ENCODE measurements at regions not wholly inside any gene's neighbourhood (a gene's known extent, or its start where the extent isn't known, plus 50 kb on each side); places are given as distances from the start of the nearest gene placed in this dataset.

DNA sequence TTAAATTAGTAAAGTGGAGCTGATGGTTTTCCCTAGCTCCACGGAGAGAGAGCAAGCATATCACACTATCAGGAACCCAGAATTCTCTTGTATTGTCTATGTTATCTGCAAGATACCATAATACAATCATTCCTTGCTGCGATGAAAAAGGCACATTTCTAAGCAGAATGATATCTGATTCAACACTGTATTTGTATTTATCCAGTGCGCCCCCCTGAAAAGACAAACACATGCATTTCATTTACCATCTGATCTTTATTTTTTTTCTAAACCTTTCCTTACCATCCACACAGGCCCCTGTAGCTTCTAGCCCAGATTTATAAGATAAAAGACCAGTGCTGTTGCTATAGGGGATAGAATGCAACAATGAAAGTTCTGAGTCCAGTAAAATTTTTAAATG, 420.6 kb downstream of the TDRD15 start:
- H3K4me1 ChIP-seq (replicated peaks): no peaks in the 10 kb centered on the region
- H3K9me3 ChIP-seq (replicated peaks): no peaks in the 10 kb centered on the region
- H3K27me3 ChIP-seq (replicated peaks): no peaks in the 10 kb centered on the region
- DNase-seq (ENCODE audit: low read depth in 1 of 2, low spot score in 2 of 2): no peak
- no peak overlapping the region for H3K4me3 ChIP-seq
- no peak overlapping the region for H3K27ac ChIP-seq
- H3K36me3 ChIP-seq: no peaks in the 10 kb centered on the region

DNA sequence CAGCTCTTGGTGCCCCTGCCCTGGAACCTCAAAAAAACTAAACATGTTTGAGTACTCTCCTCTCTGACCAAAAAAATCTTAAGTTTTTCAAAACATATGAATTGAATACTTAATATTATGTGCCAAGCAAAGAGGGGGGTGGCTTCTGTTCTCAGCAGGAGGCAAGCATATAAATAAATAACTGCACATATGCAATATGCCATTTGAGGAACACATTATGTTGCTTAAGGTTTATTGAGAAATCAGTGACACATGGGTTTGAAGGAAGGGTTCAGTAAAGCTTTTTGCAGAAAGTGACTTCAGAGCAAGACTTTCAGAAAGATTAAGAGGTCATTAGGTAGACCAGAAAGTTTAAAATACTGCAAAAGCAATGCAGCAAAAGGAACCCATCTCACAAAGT, 429.2 kb downstream of the TDRD15 start:
- no peaks in the 10 kb centered on the region for H3K27me3 ChIP-seq (replicated peaks)
- peaks cover 5% of the 10 kb centered on the region; the same call in 1 of the 2 replicates for H3K9me3 ChIP-seq (replicated peaks)
- no peaks in the 10 kb centered on the region for H3K36me3 ChIP-seq
- H3K4me1 ChIP-seq (replicated peaks): no peaks in the 10 kb centered on the region
- H3K27ac ChIP-seq: no peak overlapping the region
- no peak overlapping the region for H3K4me3 ChIP-seq
- no peak for DNase-seq (ENCODE audit: low read depth in 1 of 2, low spot score in 2 of 2)

DNA sequence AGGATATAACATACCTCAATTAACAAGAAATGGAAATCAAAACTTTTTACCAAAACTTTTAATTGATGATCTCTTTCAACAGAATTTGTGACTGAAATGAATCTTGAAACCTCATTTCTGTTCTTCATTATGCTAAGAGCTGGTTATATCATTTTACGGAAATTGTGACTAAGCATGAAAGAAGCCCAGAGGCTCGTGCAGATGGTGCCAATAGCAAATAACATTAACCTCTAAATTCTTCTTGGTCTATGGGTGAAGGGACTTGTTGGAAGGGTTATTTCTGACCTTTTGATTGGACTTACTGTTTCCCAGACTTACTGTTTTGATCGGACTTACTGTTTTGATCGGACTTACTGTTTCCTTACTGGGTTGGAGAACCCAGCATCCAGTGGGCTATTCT, 435.6 kb downstream of the TDRD15 start:
- Histone ChIP-seq H3K27me3 (replicated peaks) (no peaks in the 10 kb centered on the region), H3K9me3 (replicated peaks) (no peaks in the 10 kb centered on the region), H3K4me3 (no peak overlapping the region), H3K4me1 (replicated peaks) (no peaks in the 10 kb centered on the region), H3K36me3 (no peaks in the 10 kb centered on the region), H3K27ac (no peak overlapping the region)
- DNase-seq (ENCODE audit: low read depth in 1 of 2, low spot score in 2 of 2): no peak

DNA sequence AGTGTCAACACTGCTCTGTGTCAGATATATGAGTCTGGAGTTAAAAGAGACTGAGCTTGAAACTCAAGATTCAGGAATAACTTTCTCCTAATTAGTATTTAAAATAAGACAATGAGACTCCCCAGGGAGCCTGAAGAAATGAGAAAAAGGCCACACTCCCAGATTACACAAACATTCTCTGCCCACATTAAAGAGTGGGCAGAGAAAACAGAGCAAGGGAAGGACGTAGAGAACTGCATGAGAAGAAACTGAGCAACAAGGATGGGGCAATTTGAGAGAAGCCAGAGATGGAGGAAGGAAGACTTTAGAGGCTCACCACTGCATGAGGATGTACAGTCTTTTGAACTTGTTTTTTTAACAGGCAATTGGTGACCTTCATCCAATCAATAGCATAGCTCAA, 438.2 kb downstream of the TDRD15 start:
- Histone ChIP-seq H3K36me3 (no peaks in the 10 kb centered on the region), H3K27me3 (replicated peaks) (no peaks in the 10 kb centered on the region), H3K27ac (no peak overlapping the region), H3K9me3 (replicated peaks) (no peaks in the 10 kb centered on the region), H3K4me3 (no peak overlapping the region), H3K4me1 (replicated peaks) (no peaks in the 10 kb centered on the region)
- DNase-seq (ENCODE audit: low read depth in 1 of 2, low spot score in 2 of 2): no peak

DNA sequence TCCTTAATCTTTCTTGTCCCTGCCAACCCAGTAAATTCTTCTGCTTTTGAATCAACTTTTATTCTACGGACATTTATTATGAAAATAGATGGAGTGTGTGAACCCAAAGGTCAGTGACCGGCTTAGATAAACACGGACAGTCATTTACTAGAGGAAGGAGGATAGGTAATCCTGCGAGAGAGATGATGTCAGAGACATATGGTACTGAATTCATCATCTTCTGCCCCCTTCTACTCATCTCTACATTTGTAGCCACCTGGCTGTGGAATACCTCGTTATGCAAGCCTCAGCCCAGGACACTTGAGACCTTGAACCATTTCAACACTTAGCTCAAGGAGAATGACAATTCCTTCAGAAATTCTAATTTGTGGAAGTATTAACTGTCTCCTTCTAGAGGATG, 443.6 kb downstream of the TDRD15 start:
- H3K27me3 ChIP-seq (replicated peaks): no peaks in the 10 kb centered on the region
- DNase-seq (ENCODE audit: low read depth in 1 of 2, low spot score in 2 of 2): no peak
- H3K36me3 ChIP-seq: no peaks in the 10 kb centered on the region
- no peaks in the 10 kb centered on the region for H3K9me3 ChIP-seq (replicated peaks)
- H3K4me3 ChIP-seq: no peak overlapping the region
- no peak overlapping the region for H3K27ac ChIP-seq
- no peaks in the 10 kb centered on the region for H3K4me1 ChIP-seq (replicated peaks)

DNA sequence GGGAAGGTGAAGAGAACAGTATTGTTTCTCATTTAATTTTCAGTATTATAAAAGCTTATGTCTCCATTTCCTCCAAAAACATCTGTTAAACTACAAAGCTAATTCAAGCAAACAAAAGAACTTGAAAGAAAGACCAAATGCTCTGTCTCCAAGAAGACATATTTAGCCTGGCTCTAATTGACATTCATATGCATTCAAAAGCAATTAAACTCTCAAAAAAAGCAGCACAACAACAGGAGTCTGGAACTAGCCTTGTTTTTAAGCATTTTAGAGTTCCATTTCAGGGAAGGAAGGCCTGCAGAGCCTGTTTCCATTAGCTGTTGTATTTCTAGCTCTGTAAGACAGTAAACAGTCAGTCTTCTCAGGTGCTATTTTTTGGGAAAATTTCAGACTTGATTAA, 447.9 kb downstream of the TDRD15 start:
- no peaks in the 10 kb centered on the region for H3K36me3 ChIP-seq
- no peaks in the 10 kb centered on the region for H3K9me3 ChIP-seq (replicated peaks)
- H3K4me1 ChIP-seq (replicated peaks): no peaks in the 10 kb centered on the region
- no peak overlapping the region for H3K27ac ChIP-seq
- no peak for DNase-seq (ENCODE audit: low read depth in 1 of 2, low spot score in 2 of 2)
- no peak overlapping the region for H3K4me3 ChIP-seq
- H3K27me3 ChIP-seq (replicated peaks): no peaks in the 10 kb centered on the region

DNA sequence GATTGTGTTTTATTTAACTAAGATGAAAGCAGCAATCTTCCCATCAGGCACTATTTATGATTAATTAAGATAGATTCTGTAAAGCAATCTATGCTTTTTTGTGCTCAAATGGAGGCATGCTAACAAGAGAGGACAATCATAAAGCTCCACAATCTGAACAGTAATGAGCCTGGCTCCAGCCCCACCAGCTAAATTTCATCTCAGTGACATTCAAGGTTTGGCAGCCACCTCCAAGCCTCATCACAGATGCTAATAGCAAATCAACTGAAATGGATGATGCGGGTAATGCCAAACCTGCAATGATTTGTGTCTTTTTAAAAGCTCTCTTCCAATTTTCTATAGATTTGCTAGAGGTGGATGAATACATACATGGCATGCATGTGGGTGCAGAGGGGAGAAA, 456.6 kb downstream of the TDRD15 start:
- H3K4me1 ChIP-seq (replicated peaks): no peaks in the 10 kb centered on the region
- no peaks in the 10 kb centered on the region for H3K27me3 ChIP-seq (replicated peaks)
- H3K27ac ChIP-seq: no peak overlapping the region
- no peak for DNase-seq (ENCODE audit: low read depth in 1 of 2, low spot score in 2 of 2)
- no peaks in the 10 kb centered on the region for H3K9me3 ChIP-seq (replicated peaks)
- no peak overlapping the region for H3K4me3 ChIP-seq
- no peaks in the 10 kb centered on the region for H3K36me3 ChIP-seq

DNA sequence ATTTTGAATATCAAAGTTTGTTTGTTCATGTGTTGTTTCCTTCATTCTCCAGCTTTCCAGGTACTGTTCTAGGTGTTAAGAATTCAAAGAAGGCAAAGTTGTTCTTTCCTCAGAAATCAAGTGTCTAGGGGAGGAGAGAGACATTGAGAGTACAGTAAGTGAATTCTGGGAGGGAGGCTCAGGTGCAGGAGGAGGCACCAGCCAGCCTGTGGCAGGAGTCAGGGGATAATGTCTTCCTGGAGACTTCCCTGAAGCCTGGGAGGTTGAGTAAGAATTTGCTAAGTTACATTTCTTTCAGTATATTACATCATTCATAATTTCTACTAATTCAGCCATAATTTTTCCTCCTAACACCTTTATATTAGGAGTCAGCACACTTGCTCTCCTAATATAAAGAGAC, 462.1 kb downstream of the TDRD15 start:
- Histone ChIP-seq H3K4me3 (no peak overlapping the region), H3K36me3 (no peaks in the 10 kb centered on the region), H3K27ac (no peak overlapping the region), H3K9me3 (replicated peaks) (no peaks in the 10 kb centered on the region), H3K27me3 (replicated peaks) (no peaks in the 10 kb centered on the region), H3K4me1 (replicated peaks) (no peaks in the 10 kb centered on the region)
- DNase-seq (ENCODE audit: low read depth in 1 of 2, low spot score in 2 of 2): no peak

DNA sequence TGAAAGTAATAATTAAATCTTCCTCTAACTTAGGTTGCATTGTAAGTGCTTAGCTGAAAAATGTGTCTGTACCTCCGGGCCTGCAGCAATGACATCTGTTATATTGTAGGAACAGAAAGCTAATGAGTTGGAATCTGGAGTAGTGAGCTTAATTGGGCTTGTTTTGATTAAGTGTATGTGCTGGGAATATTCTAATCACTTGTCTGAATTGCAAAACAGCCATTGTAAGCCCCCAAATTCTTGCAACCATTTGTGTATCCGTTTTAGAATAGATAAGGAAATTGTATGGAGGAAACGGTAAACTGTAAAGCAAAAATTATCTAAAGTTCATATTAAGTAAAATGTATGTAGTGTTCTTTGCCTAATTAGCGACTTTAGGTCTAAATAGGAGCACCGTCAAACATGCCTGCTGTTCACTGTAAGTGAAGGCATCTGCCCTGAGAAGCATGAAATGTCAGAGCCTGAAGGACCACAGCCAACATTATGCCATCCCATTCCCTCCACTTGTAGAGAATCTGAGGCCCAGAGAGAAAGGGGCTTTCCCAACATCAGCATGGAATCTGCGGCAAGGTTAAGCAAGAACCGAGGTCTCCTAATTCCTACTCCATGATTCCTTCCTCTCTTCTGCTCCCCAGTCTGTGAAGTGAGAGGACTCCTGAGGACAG, 466.4 kb downstream of the TDRD15 start:
- Histone ChIP-seq H3K27me3 (replicated peaks) (no peaks in the 10 kb centered on the region), H3K27ac (no peak overlapping the region), H3K9me3 (replicated peaks) (no peaks in the 10 kb centered on the region), H3K4me3 (no peak overlapping the region), H3K36me3 (no peaks in the 10 kb centered on the region), H3K4me1 (replicated peaks) (no peaks in the 10 kb centered on the region)
- DNase-seq (ENCODE audit: low read depth in 1 of 2, low spot score in 2 of 2): no peak

DNA sequence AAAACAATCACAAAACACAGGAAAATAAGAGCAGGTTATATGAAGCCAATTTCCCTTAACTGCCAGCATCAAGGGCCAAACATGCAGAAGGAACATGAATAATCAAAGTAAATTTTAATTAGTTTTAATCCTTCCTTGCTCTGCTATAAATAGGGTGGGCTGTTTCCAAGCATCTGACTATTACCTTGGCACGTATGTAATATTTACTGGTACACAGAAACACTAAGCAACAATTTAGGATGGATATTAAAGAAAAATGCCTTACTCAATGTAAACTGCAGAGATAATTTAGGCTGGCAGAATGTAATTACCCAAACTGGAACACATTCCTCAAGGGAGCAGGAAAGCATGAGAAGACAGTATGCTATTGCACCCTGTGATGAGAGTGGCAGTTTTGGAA, 468.2 kb downstream of the TDRD15 start:
- H3K4me1 ChIP-seq (replicated peaks): no peaks in the 10 kb centered on the region
- no peak for DNase-seq (ENCODE audit: low read depth in 1 of 2, low spot score in 2 of 2)
- H3K27me3 ChIP-seq (replicated peaks): no peaks in the 10 kb centered on the region
- no peaks in the 10 kb centered on the region for H3K36me3 ChIP-seq
- H3K9me3 ChIP-seq (replicated peaks): no peaks in the 10 kb centered on the region
- H3K27ac ChIP-seq: no peak overlapping the region
- no peak overlapping the region for H3K4me3 ChIP-seq

DNA sequence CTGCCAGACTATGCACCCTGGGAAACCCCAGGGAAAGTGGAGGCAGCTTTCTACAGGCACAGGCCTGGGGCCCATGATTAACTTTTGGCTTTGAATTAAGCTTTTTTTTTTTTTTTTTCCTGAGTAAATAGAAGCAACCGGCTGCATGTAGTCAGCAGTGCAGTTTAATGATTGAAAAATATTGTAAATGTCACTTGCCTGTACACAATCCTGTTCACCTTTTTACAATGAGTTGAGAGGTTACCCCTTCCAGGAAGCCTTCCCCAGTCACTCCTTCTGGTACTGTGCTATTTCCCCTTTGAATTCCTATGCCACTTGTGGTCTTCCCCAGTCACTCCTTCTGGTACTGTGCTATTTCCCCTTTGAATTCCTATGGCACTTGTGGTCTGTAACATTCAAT, 475.6 kb downstream of the TDRD15 start:
- Histone ChIP-seq H3K4me1 (replicated peaks) (no peaks in the 10 kb centered on the region), H3K27ac (no peak overlapping the region), H3K4me3 (no peak overlapping the region), H3K36me3 (no peaks in the 10 kb centered on the region), H3K9me3 (replicated peaks) (no peaks in the 10 kb centered on the region), H3K27me3 (replicated peaks) (no peaks in the 10 kb centered on the region)
- DNase-seq (ENCODE audit: low read depth in 1 of 2, low spot score in 2 of 2): no peak

DNA sequence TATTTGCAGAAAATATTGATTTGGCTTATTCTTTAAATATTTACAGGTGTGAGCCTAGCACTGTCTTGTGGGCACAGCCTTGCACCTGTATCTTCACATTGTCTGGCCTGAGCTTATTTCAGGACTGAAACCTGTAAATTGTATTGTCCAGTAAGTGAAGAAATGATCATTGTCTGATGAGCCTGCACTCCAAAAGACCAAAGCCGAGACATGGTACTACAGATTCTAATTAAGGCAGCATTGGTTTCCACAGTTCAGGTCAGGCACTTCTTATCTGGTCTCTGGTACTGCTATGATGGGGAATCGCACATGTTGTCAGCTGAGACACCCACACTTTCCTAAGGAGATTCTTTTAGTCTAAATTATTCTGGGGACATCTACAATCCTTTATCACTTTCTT, 479.0 kb downstream of the TDRD15 start:
- H3K36me3 ChIP-seq: no peaks in the 10 kb centered on the region
- H3K4me3 ChIP-seq: no peak overlapping the region
- H3K4me1 ChIP-seq (replicated peaks): no peaks in the 10 kb centered on the region
- DNase-seq (ENCODE audit: low read depth in 1 of 2, low spot score in 2 of 2): no peak
- no peak overlapping the region for H3K27ac ChIP-seq
- no peaks in the 10 kb centered on the region for H3K9me3 ChIP-seq (replicated peaks)
- H3K27me3 ChIP-seq (replicated peaks): no peaks in the 10 kb centered on the region

DNA sequence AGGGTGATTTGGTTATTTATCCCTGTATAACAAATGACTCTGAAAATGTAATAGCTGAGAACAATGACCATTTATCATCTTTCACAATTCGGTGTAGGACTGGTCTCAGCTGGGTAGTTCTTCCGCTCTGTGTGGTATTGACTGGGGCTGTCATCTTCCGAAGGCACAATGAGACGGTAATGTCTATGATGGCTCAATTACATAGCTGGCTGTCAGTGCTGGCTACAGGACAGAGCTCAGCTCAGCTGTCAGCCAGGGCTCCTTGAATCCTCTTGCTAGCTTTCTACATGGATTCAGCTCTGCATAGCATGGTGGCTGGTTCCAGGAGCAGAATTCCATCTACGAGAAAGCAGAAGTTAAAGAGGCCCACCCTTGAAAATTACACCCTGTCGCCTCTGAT, 483.8 kb downstream of the TDRD15 start:
- Histone ChIP-seq H3K27me3 (replicated peaks) (0 out of 2 replicates have a peak, but pooled peaks cover 3% of the 10 kb centered on the region), H3K9me3 (replicated peaks) (no peaks in the 10 kb centered on the region), H3K4me3 (no peak overlapping the region), H3K4me1 (replicated peaks) (no peaks in the 10 kb centered on the region), H3K36me3 (no peaks in the 10 kb centered on the region), H3K27ac (no peak overlapping the region)
- DNase-seq (ENCODE audit: low read depth in 1 of 2, low spot score in 2 of 2): no peak

DNA sequence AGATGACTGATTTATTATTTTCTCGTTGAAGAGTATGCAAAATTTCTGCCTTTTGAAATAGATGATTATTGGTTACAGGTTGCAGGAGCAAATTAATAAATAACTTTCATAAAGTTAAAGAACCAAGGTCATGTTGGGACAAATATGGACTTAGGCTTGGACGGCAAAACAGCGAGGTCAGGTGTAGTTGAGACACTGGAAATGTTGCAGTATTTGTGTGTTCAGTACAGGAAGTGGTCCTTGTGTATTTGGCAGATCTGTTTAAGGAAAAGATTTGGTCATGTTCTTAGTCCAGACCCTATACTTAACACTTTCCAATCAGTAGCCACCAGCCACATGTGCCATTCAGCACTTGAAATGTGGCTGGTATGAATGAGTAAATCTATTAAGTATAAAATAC, 486.5 kb downstream of the TDRD15 start:
- Histone ChIP-seq H3K9me3 (replicated peaks) (no peaks in the 10 kb centered on the region), H3K36me3 (no peaks in the 10 kb centered on the region), H3K27ac (no peak overlapping the region), H3K4me3 (no peak overlapping the region), H3K27me3 (replicated peaks) (0 out of 2 replicates have a peak, but pooled peaks cover 3% of the 10 kb centered on the region), H3K4me1 (replicated peaks) (no peaks in the 10 kb centered on the region)
- no peak for DNase-seq (ENCODE audit: low read depth in 1 of 2, low spot score in 2 of 2)

DNA sequence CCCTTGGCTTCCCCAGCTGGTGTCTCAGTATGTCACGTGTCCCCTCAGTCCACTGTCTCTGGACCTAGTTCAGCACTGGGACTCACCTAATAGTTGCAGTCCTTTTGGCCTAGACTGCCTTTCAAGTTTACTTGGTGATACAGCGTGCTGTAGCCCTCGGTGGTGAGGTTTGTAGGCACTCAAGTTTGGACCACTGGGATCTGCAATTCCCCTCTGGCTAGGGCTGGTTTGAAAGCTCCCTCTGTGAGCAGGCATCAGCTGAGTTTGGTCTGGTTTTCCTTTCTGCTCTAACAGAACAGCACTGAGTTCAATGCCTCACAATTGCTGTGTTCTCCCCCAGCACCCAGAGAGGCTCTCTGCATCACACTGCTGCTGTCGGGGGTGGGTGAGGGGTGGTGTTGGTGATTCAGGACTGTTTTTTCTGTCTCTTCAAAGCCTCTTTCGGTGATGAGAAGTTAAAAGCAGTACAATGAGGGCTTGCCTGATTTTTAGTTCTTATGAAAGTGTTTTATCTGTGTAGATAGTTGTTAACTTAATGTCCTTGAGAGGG, 494.2 kb downstream of the TDRD15 start:
- H3K36me3 ChIP-seq: no peaks in the 10 kb centered on the region
- no peaks in the 10 kb centered on the region for H3K9me3 ChIP-seq (replicated peaks)
- no peak overlapping the region for H3K4me3 ChIP-seq
- no peaks in the 10 kb centered on the region for H3K27me3 ChIP-seq (replicated peaks)
- no peak overlapping the region for H3K27ac ChIP-seq
- no peaks in the 10 kb centered on the region for H3K4me1 ChIP-seq (replicated peaks)
- no peak for DNase-seq (ENCODE audit: low read depth in 1 of 2, low spot score in 2 of 2)

Measured in SJSA1 (cell line).